Nucleus accumbens (tissue), 56 donors: ENCODE measurements at regions not wholly inside any gene's neighbourhood (a gene's known extent, or its start where the extent isn't known, plus 50 kb on each side); places are given as distances from the start of the nearest gene placed in this dataset.
"Not testable (repeated sequence)": the region's sequence is repeated elsewhere in the genome, so short reads cannot be mapped to it uniquely, and the experiment has no call there.

Experiments
- DNase-seq, 56 donors: peaks; one replicate each; lab custom pipeline; 2025; lab: John Stamatoyannopoulos, UW

GRCh38 chr20:43372051-43372450 is 85.6 kb upstream of the SRSF6 start:
- no peak for DNase-seq

- no peak for DNase-seq
Observed at GRCh38 chr20:43365691-43366090, 92.0 kb upstream of the SRSF6 start.

- DNase-seq = no peak
Observed at GRCh38 chr20:43364001-43364400, 93.7 kb upstream of the SRSF6 start.

- DNase-seq = no peak
Observed at GRCh38 chr20:43363506-43363905, 94.2 kb upstream of the SRSF6 start.

- no peak for DNase-seq
Observed at GRCh38 chr20:43361526-43361925, 96.2 kb upstream of the SRSF6 start.

GRCh38 chr20:43360016-43360415 is 97.7 kb upstream of the SRSF6 start:
- DNase-seq = no peak

GRCh38 chr20:43358811-43359210 is 98.9 kb upstream of the SRSF6 start:
- DNase-seq = no peak

- DNase-seq = no peak
Observed at GRCh38 chr20:43357352-43357751, 100.3 kb upstream of the SRSF6 start.

GRCh38 chr20:43355610-43356009 is 102.1 kb upstream of the SRSF6 start:
- DNase-seq = no peak

GRCh38 chr20:43352996-43353395 is 104.7 kb upstream of the SRSF6 start:
- no peak for DNase-seq

GRCh38 chr20:43350694-43351093 is 107.0 kb upstream of the SRSF6 start:
- DNase-seq = not testable (repeated sequence)

GRCh38 chr20:43349841-43350240 is 107.9 kb upstream of the SRSF6 start:
- DNase-seq = no peak

GRCh38 chr20:43347839-43348238 is 109.9 kb upstream of the SRSF6 start:
- DNase-seq = not testable (repeated sequence)

GRCh38 chr20:43345676-43346075 is 112.0 kb upstream of the SRSF6 start:
- DNase-seq = no peak

- DNase-seq = no peak
Observed at GRCh38 chr20:43341511-43341910, 116.2 kb upstream of the SRSF6 start.

GRCh38 chr20:43337036-43337435 is 120.7 kb upstream of the SRSF6 start:
- DNase-seq = peak in 3 of 56 donors; percentile 0 to 13 (median 3)

- DNase-seq = no peak
Observed at GRCh38 chr20:43334080-43334479, 123.6 kb upstream of the SRSF6 start.

- no peak for DNase-seq
Observed at GRCh38 chr20:43331906-43332305, 125.8 kb upstream of the SRSF6 start.

GRCh38 chr20:43328697-43329096 is 129.0 kb upstream of the SRSF6 start:
- no peak for DNase-seq

- not testable (repeated sequence) for DNase-seq
Observed at GRCh38 chr20:43327234-43327633, 130.5 kb upstream of the SRSF6 start.

GRCh38 chr20:43325926-43326325 is 131.8 kb upstream of the SRSF6 start:
- DNase-seq = no peak

GRCh38 chr20:43323592-43323991 is 133.9 kb upstream of the PTPRT start:
- DNase-seq = no peak

- peak in 1 of 56 donors; percentile 1 for DNase-seq
Observed at GRCh38 chr20:43322851-43323250, 133.1 kb upstream of the PTPRT start.
